ENCODE measurements at regions not wholly inside any gene's neighbourhood (a gene's known extent, or its start where the extent isn't known, plus 50 kb on each side); places are given as distances from the start of the nearest gene placed in this dataset.
"Not testable (repeated sequence)": the region's sequence is repeated elsewhere in the genome, so short reads cannot be mapped to it uniquely, and the experiment has no call there.

GRCh38 chr7:84744385-84744784 is 442.5 kb downstream of the SEMA3D start:
- no peak for ATAC-seq
- TF ChIP-seq ISL1 (CRISPR knock-in tag; IDR thresholded peaks at IDR 0.05), result no peak
- TF ChIP-seq TCF4 (CRISPR knock-in tag; IDR thresholded peaks at IDR 0.05; ENCODE audit: borderline replicate concordance), result no peak
- no peak for TF ChIP-seq TOX (CRISPR knock-in tag; IDR thresholded peaks at IDR 0.05; ENCODE audit: borderline replicate concordance)
- no peak for TF ChIP-seq PATZ1 (CRISPR knock-in tag; IDR thresholded peaks at IDR 0.05; ENCODE audit: borderline replicate concordance)
- TF ChIP-seq CSDC2 (CRISPR knock-in tag; IDR thresholded peaks at IDR 0.05), result no peak

GRCh38 chr7:84738583-84739150 is 448.2 kb downstream of the SEMA3D start:
- TF ChIP-seq POU6F1 (CRISPR knock-in tag; IDR thresholded peaks at IDR 0.05; ENCODE audit: borderline replicate concordance, low read depth), result no peak
- TF ChIP-seq PPARA (CRISPR knock-in tag; IDR thresholded peaks at IDR 0.05; ENCODE audit: borderline replicate concordance), result no peak
- TF ChIP-seq ZFP30 (CRISPR knock-in tag; IDR thresholded peaks at IDR 0.05), result no peak
- no peak for TF ChIP-seq ISL1 (CRISPR knock-in tag; IDR thresholded peaks at IDR 0.05)
- no peak for TF ChIP-seq TCF4 (CRISPR knock-in tag; IDR thresholded peaks at IDR 0.05; ENCODE audit: borderline replicate concordance)
- TF ChIP-seq TOX (CRISPR knock-in tag; IDR thresholded peaks at IDR 0.05; ENCODE audit: borderline replicate concordance), result no peak
- TF ChIP-seq ESRRG (CRISPR knock-in tag; IDR thresholded peaks at IDR 0.05), result no peak
- TF ChIP-seq PATZ1 (CRISPR knock-in tag; IDR thresholded peaks at IDR 0.05; ENCODE audit: borderline replicate concordance), result no peak
- TF ChIP-seq GLIS3 (CRISPR knock-in tag; IDR thresholded peaks at IDR 0.05), result no peak
- TF ChIP-seq SNAI2 (CRISPR knock-in tag; IDR thresholded peaks at IDR 0.05), result no peak
- TF ChIP-seq CSDC2 (CRISPR knock-in tag; IDR thresholded peaks at IDR 0.05), result no peak
- no peak for TF ChIP-seq RARB (CRISPR knock-in tag; IDR thresholded peaks at IDR 0.05)
- no peak for ATAC-seq

- no peak for TF ChIP-seq ZFP3 (CRISPR knock-in tag; IDR thresholded peaks at IDR 0.05)
- ATAC-seq, result no peak
Measured at GRCh38 chr7:84735677-84736076, 451.2 kb downstream of the SEMA3D start.

- peak; percentile 20; the same call in 1 of the 3 replicates for ATAC-seq
- TF ChIP-seq ZNF8 (CRISPR knock-in tag; IDR thresholded peaks at IDR 0.05), result no peak
- TF ChIP-seq SNAI2 (CRISPR knock-in tag; IDR thresholded peaks at IDR 0.05), result no peak
- no peak for TF ChIP-seq ARNTL (CRISPR knock-in tag; IDR thresholded peaks at IDR 0.05; ENCODE audit: borderline replicate concordance, low read depth)
- TF ChIP-seq ESRRG (CRISPR knock-in tag; IDR thresholded peaks at IDR 0.05), result no peak
- no peak for TF ChIP-seq ZNF565 (CRISPR knock-in tag; conservative IDR thresholded peaks at IDR 0.05; ENCODE audit: low read depth)
- TF ChIP-seq ZNF70 (CRISPR knock-in tag; IDR thresholded peaks at IDR 0.05), result no peak
- no peak for TF ChIP-seq TOX (CRISPR knock-in tag; IDR thresholded peaks at IDR 0.05; ENCODE audit: borderline replicate concordance)
- no peak for TF ChIP-seq POU6F1 (CRISPR knock-in tag; IDR thresholded peaks at IDR 0.05; ENCODE audit: borderline replicate concordance, low read depth)
- TF ChIP-seq CSDC2 (CRISPR knock-in tag; IDR thresholded peaks at IDR 0.05), result no peak
- TF ChIP-seq GLIS3 (CRISPR knock-in tag; IDR thresholded peaks at IDR 0.05), result no peak
- TF ChIP-seq CSRNP3 (CRISPR knock-in tag; IDR thresholded peaks at IDR 0.05), result no peak
Measured at GRCh38 chr7:84735011-84735410, 451.8 kb downstream of the SEMA3D start.

GRCh38 chr7:84733976-84734375 is 452.9 kb downstream of the SEMA3D start:
- ATAC-seq, result not testable (repeated sequence)

- ATAC-seq, result not testable (repeated sequence)
Measured at GRCh38 chr7:84730864-84731263, 456.0 kb downstream of the SEMA3D start.
